ENCODE measurements at regions not wholly inside any gene's neighbourhood (a gene's known extent, or its start where the extent isn't known, plus 50 kb on each side); places are given as distances from the start of the nearest gene placed in this dataset.

DNA sequence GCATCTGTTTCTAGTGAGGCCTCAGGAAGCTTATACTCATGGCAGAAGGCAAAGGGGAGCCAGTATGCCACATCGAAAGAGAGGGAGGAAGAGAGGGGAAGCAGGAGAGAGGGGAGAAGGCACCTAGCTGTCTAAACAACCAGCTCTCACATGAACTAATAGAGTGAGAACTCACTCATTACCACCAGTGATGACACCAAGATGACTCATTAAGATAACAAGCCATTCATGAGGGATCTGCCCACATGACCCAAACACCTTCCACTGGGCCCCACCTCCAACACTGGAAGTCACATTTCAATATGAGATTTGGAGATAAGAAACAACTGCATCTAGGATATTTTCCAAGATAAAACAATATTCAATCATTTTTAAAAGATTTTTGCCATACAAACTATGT, 753.9 kb upstream of the ZEB2 start:
- TF ChIP-seq, protein P1, sequence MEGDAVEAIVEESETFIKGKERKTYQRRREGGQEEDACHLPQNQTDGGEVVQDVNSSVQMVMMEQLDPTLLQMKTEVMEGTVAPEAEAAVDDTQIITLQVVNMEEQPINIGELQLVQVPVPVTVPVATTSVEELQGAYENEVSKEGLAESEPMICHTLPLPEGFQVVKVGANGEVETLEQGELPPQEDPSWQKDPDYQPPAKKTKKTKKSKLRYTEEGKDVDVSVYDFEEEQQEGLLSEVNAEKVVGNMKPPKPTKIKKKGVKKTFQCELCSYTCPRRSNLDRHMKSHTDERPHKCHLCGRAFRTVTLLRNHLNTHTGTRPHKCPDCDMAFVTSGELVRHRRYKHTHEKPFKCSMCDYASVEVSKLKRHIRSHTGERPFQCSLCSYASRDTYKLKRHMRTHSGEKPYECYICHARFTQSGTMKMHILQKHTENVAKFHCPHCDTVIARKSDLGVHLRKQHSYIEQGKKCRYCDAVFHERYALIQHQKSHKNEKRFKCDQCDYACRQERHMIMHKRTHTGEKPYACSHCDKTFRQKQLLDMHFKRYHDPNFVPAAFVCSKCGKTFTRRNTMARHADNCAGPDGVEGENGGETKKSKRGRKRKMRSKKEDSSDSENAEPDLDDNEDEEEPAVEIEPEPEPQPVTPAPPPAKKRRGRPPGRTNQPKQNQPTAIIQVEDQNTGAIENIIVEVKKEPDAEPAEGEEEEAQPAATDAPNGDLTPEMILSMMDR (IDR thresholded peaks at IDR 0.05), result no peak
- no peak for TF ChIP-seq POLR2A (IDR thresholded peaks at IDR 0.05)
